ENCODE measurements at regions not wholly inside any gene's neighbourhood (a gene's known extent, or its start where the extent isn't known, plus 50 kb on each side); places are given as distances from the start of the nearest gene placed in this dataset.

GRCh38 chr13:61696676-61697075 is 281.0 kb upstream of the PCDH20 start:
- H3K27ac ChIP-seq = no peak overlapping the region
- no peak for TF ChIP-seq ZFX (IDR thresholded peaks at IDR 0.05)
- TF ChIP-seq CTCF (conservative IDR thresholded peaks at IDR 0.05) = no peak

DNA sequence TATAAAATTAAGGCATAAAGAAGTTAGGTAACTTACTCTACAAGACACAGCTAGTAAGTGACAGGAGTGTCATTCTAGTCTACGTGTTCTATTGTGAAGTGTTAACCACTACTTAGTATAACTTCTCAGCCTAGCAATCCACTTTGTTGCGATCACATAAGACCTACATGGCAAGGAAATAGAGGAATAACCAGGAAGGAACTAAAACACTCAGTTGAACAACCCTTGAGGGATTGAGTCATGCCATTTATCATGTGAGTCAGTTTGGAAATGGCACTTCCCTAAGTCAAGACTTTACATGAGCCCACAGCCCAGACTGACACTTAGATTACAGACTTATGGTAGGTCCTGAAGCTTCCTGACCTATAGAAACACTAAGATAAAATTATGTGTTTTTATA is 279.5 kb upstream of the PCDH20 start:
- H3K27ac ChIP-seq = no peak overlapping the region
- TF ChIP-seq CTCF (conservative IDR thresholded peaks at IDR 0.05) (no peak), ZFX (IDR thresholded peaks at IDR 0.05) (no peak)

GRCh38 chr13:61692691-61693090 is 277.0 kb upstream of the PCDH20 start:
- H3K27ac ChIP-seq = no peak overlapping the region
- TF ChIP-seq ZFX (IDR thresholded peaks at IDR 0.05) (no peak), CTCF (conservative IDR thresholded peaks at IDR 0.05) (no peak)

- no peak overlapping the region for H3K27ac ChIP-seq
- TF ChIP-seq CTCF (conservative IDR thresholded peaks at IDR 0.05) (peak; percentile 71), ZFX (IDR thresholded peaks at IDR 0.05) (no peak)
Observed at GRCh38 chr13:61685682-61686012, 270.0 kb upstream of the PCDH20 start.

DNA sequence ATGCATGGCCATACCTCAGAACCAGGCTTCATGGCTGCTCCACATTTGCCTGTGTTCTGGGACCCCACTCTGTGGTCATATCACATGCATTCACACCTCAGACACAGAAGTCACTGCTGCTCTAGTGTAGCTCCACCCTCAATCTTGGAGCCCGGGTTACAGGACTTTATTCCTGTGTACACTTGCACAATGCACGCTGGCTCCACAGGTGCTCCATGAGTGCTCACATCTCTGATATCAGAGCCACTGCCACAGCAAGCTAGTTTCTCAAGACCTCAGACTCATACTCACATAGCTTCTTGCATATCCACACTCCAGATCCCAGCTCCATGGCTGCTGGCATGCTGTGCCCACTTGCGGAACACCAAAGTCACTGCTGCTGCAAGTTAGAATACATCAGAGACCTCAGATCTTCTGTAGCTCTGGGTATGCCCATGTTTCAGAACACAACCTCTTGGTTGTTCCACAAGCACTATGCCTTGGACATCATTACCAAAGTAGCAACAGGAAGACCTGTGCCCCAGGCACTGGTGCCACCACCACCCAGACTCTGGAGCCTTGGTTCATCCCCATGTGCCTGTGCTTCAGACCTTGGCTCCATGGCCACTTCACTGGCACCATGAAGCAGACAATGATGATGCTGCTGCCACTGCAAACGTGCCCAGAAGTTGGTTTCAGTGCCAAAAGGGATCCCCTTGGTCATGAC is 269.5 kb upstream of the PCDH20 start:
- H3K27ac ChIP-seq = no peak overlapping the region
- TF ChIP-seq CTCF (conservative IDR thresholded peaks at IDR 0.05) = no peak
- TF ChIP-seq ZFX (IDR thresholded peaks at IDR 0.05) = no peak

GRCh38 chr13:61672756-61673155 is 257.1 kb upstream of the PCDH20 start:
- TF ChIP-seq CTCF (conservative IDR thresholded peaks at IDR 0.05) = no peak
- TF ChIP-seq ZFX (IDR thresholded peaks at IDR 0.05) = no peak
- H3K27ac ChIP-seq = no peak overlapping the region

DNA sequence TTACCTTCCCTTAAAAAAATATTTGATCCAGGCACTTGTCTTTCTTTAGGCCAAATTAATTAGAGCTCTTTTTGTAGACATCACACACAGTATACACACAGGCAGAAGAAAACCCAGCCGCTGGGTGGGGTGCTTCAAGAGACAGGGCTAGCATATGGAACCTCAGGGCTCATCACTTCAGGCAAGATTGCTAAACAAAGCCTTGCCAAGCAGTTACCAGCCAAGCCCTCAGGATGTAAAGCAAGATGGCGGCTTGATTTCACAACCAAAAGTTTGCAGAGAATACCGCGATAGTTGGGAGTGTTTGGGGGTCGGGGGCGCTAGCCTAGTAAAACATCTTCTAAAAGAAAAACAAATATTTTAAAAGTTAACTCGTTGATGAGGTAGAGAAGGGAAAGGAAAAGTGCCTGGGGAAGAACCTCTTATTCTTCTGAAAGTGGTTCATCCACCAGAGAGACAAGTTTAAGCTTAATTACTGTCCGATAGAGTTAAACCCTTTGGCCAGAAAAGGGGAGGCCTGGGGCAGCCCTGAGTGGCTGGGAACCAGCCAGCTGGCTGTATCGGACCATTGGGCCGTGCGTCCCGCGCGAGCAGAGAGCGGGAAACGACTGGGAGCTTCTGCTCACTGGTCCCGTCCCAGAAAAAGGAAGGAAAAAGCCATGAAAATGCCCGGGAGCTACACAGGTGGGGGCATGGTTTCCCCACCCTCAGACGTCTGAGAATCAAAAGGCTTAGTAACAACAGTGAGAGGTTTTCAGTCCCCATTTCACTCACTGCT is 254.9 kb upstream of the PCDH20 start:
- no peak for TF ChIP-seq CTCF (conservative IDR thresholded peaks at IDR 0.05)

More for the DNA sequence above, 254.9 kb upstream of the PCDH20 start:
- no peak overlapping the region for H3K27ac ChIP-seq

All from C4-2B (cell line).